GM13977 (cell line): ENCODE measurements at regions not wholly inside any gene's neighbourhood (a gene's known extent, or its start where the extent isn't known, plus 50 kb on each side); places are given as distances from the start of the nearest gene placed in this dataset.
"Not testable (repeated sequence)": the region's sequence is repeated elsewhere in the genome, so short reads cannot be mapped to it uniquely, and the experiment has no call there.

Source experiments
- DNase-seq: peaks from one replicate; pipeline ENCODE4 v3.0.0; 2012; ENCODE audit warnings: low spot score
- in situ Hi-C: fragments of 300-500 bp; cut with MboI; formaldehyde crosslinking; loops from one replicate; pipeline ENCODE4 v1.12.0; 2022; ENCODE audit warnings: low sequenced_read_pairs, low pct_unique_long_range_greater_than_20kb, mixed read lengths, inconsistent platforms; ENCODE audit not compliant: unreplicated experiment
- TF ChIP-seq, protein P1 (sequence below): IDR thresholded peaks from 2 replicates; pipeline ENCODE4 v1.5.1; 2012; ENCODE audit warnings: mild to moderate bottlenecking, control low read depth; ENCODE audit not compliant: insufficient read depth; ENCODE audit errors: extremely low read depth, missing control alignments

DNA sequence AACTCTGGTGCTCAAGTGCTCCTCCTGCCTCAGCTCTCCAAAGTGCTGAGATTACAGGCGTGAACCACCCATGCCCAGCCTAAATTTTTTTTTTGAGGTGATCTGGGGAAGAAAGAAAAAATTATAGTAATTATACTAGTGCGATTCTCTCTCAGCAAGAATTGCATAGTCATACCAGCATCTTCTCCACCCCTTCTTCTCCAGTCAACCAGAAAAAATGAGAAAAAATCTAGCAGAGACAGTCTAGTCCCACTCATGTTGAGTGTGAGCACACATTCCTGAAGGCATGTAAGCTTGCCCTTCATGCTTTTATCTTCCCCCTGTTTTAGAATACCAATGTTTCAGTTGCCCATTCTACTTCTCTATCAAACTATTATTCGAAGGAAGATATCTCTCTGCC is 207.6 kb downstream of the S1PR1 start:
- TF ChIP-seq, protein P1, sequence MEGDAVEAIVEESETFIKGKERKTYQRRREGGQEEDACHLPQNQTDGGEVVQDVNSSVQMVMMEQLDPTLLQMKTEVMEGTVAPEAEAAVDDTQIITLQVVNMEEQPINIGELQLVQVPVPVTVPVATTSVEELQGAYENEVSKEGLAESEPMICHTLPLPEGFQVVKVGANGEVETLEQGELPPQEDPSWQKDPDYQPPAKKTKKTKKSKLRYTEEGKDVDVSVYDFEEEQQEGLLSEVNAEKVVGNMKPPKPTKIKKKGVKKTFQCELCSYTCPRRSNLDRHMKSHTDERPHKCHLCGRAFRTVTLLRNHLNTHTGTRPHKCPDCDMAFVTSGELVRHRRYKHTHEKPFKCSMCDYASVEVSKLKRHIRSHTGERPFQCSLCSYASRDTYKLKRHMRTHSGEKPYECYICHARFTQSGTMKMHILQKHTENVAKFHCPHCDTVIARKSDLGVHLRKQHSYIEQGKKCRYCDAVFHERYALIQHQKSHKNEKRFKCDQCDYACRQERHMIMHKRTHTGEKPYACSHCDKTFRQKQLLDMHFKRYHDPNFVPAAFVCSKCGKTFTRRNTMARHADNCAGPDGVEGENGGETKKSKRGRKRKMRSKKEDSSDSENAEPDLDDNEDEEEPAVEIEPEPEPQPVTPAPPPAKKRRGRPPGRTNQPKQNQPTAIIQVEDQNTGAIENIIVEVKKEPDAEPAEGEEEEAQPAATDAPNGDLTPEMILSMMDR: no peak
- in situ Hi-C loops: loop anchor here (25.0 kb wide), 1 partner anchor 532 kb away; no protein-coding TSS in a partner anchor
- DNase-seq: no peak

DNA sequence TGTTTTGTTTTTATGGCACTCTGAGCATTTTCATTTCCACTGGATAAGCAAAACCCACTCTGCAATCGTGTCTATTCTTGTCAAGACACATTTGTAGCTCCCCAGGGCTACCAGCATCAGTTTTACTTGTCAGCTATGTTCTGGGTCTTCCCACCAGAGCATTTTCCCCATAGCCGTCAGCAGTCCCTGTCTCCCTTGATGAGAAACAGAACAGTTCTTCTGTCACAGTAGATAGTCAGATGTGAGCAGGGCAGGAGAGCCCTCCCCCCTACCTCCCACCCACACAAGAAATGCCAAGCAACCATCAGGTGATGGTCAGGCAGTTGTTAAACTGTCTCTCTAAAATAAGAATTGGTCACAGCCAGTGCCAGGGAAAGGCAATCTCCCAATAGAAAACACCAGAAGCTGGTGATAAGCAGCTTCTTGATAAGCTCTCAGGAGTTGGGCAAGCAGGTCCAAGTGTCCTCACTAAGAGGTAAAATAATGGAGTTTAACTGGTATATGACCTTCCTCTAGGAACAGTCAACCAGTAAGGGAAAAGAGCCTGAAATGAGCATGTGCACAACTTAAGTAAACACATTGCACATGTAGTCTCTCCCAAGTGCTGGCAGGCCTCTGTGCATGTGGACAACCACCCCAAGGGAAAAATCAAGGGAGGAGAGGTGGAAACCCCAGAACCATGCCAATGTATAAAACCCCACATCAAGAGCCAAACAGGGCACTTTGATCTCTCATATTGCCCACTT is 208.2 kb downstream of the S1PR1 start:
- no peak for DNase-seq
- TF ChIP-seq, protein P1: no peak
- in situ Hi-C loops: loop anchor here (25.0 kb wide), 1 partner anchor 533 kb away; no protein-coding TSS in a partner anchor

DNA sequence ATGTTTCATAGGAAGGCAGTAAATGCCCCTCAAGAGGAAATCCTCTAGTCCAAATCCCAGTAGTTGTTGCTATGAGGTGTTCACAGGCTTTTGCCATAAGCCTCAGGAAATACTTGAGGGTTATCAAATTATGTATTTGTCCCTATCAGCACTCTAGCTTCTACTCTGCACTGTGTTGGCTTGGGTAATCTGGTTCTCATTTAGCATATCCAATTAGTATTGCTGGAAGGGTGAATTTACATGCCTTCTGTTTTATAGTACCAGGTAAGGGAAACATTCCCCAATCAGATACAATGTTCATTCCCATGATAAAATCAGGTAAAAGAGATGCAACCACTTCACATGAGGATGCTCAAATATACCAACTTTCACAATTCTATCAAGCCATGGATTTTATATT is 211.2 kb downstream of the S1PR1 start:
- no peak for DNase-seq
- in situ Hi-C loops: loop anchor here (25.0 kb wide), 1 partner anchor 536 kb away; no protein-coding TSS in a partner anchor
- TF ChIP-seq, protein P1: no peak

DNA sequence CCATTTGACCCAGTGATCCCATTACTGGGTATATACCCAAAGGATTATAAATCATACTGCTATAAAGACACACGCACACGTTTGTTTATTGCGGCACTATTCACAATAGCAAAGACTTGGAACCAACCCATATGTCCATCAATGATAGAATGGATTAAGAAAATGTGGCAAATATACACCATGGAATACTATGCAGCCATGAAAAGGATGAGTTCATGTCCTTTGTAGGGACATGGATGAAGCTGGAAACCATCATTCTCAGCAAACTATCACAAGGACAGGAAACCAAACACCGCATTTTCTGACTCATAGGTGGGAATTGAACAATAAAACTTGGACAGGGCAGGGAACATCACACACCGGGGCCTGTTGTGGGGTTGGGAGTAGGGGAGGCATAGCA is 213.9 kb downstream of the S1PR1 start:
- DNase-seq: not testable (repeated sequence)

DNA sequence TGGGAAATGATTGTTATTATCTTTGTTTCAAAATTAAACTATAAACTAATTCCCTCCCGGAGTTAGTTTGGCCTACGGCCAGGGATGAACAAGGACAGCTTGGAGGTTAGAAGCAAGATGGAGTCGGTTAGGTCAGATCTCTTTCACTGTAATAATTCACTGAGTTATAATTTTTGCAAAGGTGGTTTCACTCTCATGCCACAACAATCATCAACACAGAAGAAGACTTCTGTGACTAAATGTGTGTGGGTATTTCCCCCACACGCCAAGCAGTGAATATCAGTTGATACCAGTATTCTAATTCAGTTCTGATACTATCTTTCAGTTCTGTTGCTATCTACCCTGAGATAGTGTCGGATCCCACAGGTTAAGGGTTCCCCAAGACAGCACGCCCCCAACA is 215.1 kb downstream of the S1PR1 start:
- TF ChIP-seq, protein P1: no peak
- in situ Hi-C loops: no loop called here
- no peak for DNase-seq

More for the DNA sequence above, 213.9 kb downstream of the S1PR1 start:
- in situ Hi-C loops: not testable (repeated sequence)

DNA sequence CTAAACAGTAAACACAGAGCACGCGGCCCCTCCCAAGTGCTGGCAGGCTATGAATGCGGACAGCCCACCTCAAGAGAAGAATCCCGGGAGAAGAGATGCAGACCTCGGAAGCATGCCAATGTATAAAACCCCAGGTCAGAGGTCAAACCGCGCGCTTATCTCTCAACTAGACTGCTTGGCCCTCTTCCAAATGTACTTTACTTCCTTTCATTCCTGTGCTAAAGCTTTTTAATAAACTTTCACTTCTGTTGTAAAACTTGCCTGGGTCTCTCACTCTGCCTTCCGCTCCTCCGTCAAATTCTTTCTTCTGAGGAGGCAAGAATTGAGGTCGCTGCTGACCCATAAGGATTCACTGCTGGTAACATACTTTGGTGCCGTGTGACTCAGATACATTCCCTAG is 216.0 kb downstream of the S1PR1 start:
- TF ChIP-seq, protein P1: no peak
- no peak for DNase-seq
- in situ Hi-C loops: no loop called here

DNA sequence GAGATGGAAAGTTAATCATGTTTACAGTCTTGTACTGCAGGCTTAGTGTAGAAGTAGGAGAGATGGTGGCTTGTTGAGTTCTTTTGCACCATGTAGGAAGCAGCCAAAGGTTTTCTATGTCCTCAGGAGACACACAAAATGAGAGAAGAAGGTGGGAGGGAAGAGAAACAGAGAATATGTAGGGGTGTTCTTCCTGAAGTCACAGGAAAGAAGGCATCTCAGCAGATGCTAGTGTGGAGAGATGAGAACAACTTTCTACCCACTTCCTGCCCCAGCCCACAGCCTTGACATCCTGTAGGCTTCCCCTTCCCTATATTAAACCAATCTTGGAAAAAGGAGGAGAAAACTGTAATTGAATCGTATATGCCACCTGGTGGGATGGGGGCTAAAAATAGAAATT is 217.0 kb downstream of the S1PR1 start:
- TF ChIP-seq, protein P1: no peak
- in situ Hi-C loops: no loop called here
- no peak for DNase-seq
